GM13977 (cell line): ENCODE measurements at regions not wholly inside any gene's neighbourhood (a gene's known extent, or its start where the extent isn't known, plus 50 kb on each side); places are given as distances from the start of the nearest gene placed in this dataset.

Source experiments
- DNase-seq: peaks from one replicate; pipeline ENCODE4 v3.0.0; 2012; ENCODE audit warnings: low spot score
- in situ Hi-C: fragments of 300-500 bp; cut with MboI; formaldehyde crosslinking; loops from one replicate; pipeline ENCODE4 v1.12.0; 2022; ENCODE audit warnings: low sequenced_read_pairs, low pct_unique_long_range_greater_than_20kb, mixed read lengths, inconsistent platforms; ENCODE audit not compliant: unreplicated experiment
- TF ChIP-seq, protein P1 (sequence below): IDR thresholded peaks from 2 replicates; pipeline ENCODE4 v1.5.1; 2012; ENCODE audit warnings: mild to moderate bottlenecking, control low read depth; ENCODE audit not compliant: insufficient read depth; ENCODE audit errors: extremely low read depth, missing control alignments

- no peak for DNase-seq
- in situ Hi-C loops, result no loop called here
- TF ChIP-seq, protein P1, sequence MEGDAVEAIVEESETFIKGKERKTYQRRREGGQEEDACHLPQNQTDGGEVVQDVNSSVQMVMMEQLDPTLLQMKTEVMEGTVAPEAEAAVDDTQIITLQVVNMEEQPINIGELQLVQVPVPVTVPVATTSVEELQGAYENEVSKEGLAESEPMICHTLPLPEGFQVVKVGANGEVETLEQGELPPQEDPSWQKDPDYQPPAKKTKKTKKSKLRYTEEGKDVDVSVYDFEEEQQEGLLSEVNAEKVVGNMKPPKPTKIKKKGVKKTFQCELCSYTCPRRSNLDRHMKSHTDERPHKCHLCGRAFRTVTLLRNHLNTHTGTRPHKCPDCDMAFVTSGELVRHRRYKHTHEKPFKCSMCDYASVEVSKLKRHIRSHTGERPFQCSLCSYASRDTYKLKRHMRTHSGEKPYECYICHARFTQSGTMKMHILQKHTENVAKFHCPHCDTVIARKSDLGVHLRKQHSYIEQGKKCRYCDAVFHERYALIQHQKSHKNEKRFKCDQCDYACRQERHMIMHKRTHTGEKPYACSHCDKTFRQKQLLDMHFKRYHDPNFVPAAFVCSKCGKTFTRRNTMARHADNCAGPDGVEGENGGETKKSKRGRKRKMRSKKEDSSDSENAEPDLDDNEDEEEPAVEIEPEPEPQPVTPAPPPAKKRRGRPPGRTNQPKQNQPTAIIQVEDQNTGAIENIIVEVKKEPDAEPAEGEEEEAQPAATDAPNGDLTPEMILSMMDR, result no peak
Measured at GRCh38 chr1:38719880-38720279, 139.7 kb downstream of the RRAGC start.

- TF ChIP-seq, protein P1, result no peak
- in situ Hi-C loops, result no loop called here
Measured at GRCh38 chr1:38718031-38718430, 141.5 kb downstream of the RRAGC start.

GRCh38 chr1:38716229-38716628 is 143.3 kb downstream of the RRAGC start:
- in situ Hi-C loops, result no loop called here
- DNase-seq, result no peak
- TF ChIP-seq, protein P1, result no peak

More at GRCh38 chr1:38718031-38718430, 141.5 kb downstream of the RRAGC start:
- no peak for DNase-seq

DNA sequence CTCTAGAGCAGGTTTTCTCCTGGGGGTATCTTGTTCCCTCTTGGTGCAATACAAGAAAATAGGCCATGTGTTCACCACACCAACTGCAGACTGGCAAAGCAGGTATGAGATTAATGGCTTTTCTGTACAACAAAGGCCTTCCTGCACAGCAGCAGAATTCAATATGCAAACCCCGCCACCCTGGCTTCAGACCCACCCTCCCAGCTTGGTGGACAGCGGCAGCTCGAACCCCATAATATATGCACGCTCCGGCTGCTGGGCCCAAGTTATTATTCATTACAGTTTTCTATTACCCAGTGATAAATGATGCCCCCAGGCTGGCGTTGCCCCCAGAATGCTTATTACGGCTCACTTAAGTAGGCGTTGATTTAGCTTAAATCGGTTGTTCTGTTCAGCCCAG is 144.2 kb downstream of the RRAGC start:
- in situ Hi-C loops, result no loop called here
- no peak for DNase-seq
- TF ChIP-seq, protein P1, result no peak

DNA sequence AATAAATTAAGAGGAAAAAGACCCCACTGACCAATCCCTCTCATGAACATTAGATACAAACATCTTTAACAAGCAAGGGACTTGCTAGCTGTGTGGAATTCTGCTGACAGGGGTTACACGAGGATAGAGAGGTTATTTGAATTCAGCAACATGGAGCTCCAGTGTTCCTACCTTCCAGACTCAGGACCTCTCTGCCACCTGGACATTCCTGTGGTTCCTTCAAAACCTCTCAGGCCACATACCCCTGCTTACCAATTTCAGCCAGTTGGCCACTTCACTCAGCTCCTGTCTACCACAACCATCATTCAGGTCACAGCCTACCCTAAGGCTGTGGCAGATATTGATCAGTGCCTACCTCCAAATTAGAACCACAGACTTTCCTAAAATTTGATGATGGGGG is 147.5 kb downstream of the RRAGC start:
- in situ Hi-C loops, result no loop called here
- TF ChIP-seq, protein P1, result no peak
- no peak for DNase-seq

- in situ Hi-C loops, result no loop called here
- TF ChIP-seq, protein P1, result no peak
- no peak for DNase-seq
Measured at GRCh38 chr1:38708701-38709258, 150.8 kb downstream of the RRAGC start.
